H1 (cell line): ENCODE measurements at regions not wholly inside any gene's neighbourhood (a gene's known extent, or its start where the extent isn't known, plus 50 kb on each side); places are given as distances from the start of the nearest gene placed in this dataset.

Experiments
- CHD2 ChIP-seq: IDR thresholded peaks from 2 replicates; pipeline ENCODE4 v1.6.1; 2012; ENCODE audit warnings: low read length, improper control_type of control experiment
- CHD7 ChIP-seq: fragments of 300-600 bp; sonication (generic); IDR thresholded peaks from 2 replicates; pipeline ENCODE4 v1.7.1; 2012; ENCODE audit warnings: low read length, moderate library complexity, mild to moderate bottlenecking, inconsistent platforms; ENCODE audit not compliant: insufficient replicate concordance
- GABPA ChIP-seq: IDR thresholded peaks from 2 replicates; pipeline ENCODE4 v1.6.1; 2011; ENCODE audit warnings: mild to moderate bottlenecking, low read length, moderate library complexity, borderline replicate concordance; ENCODE audit not compliant: insufficient read depth

- TF ChIP-seq CHD7 (no peak), GABPA (no peak), CHD2 (no peak)
Measured at GRCh38 chr14:87838931-87839330, 154.1 kb downstream of the GALC start (continued).
